ENCODE measurements at regions not wholly inside any gene's neighbourhood (a gene's known extent, or its start where the extent isn't known, plus 50 kb on each side); places are given as distances from the start of the nearest gene placed in this dataset.

DNA sequence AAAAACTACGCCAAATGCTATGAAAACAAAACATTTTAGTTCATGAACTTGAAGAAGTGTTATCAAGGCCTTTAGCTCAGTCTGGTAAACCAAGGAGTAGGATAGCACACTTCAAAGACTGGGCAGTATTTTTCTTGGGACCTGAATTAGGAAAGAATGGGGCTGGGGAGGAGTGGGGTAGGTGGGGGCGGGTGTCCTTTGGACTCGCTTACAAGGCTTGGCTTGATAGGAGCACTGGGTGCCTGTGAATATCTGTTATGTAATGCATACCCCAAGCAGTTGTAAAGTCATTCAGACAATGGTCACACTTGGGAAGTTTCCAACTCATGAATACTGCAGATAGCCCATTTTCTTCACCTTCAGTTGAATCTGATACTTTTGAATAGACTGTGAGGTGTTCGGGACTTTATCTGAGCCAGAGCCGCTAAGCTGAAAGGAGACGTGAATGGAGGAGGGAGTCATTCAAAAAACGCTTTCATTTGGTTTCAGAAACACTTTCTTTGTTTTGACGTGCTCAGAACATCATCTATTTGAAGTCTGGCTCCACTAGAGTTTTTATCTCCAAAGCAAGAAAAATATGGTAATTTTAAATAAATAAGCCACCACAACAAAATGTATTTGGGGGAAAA, 70.1 kb upstream of the FAM204A start:
- Histone ChIP-seq H3K27ac (no peak overlapping the region), H3K9me3 (no peaks in the 10 kb centered on the region), H3K4me1 (no peaks in the 10 kb centered on the region), H3K4me2 (no peak overlapping the region), H3K4me3 (no peak overlapping the region)
- no peak for FAIRE-seq
- no peak for DNase-seq (ENCODE audit: low read depth in 1 of 2, low spot score in 1 of 2)
- TF ChIP-seq, protein P1, sequence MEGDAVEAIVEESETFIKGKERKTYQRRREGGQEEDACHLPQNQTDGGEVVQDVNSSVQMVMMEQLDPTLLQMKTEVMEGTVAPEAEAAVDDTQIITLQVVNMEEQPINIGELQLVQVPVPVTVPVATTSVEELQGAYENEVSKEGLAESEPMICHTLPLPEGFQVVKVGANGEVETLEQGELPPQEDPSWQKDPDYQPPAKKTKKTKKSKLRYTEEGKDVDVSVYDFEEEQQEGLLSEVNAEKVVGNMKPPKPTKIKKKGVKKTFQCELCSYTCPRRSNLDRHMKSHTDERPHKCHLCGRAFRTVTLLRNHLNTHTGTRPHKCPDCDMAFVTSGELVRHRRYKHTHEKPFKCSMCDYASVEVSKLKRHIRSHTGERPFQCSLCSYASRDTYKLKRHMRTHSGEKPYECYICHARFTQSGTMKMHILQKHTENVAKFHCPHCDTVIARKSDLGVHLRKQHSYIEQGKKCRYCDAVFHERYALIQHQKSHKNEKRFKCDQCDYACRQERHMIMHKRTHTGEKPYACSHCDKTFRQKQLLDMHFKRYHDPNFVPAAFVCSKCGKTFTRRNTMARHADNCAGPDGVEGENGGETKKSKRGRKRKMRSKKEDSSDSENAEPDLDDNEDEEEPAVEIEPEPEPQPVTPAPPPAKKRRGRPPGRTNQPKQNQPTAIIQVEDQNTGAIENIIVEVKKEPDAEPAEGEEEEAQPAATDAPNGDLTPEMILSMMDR (IDR thresholded peaks at IDR 0.05) = no peak
- no peak for TF ChIP-seq KDM1A (IDR thresholded peaks at IDR 0.05; ENCODE audit: low read depth)
- TF ChIP-seq, protein P2, sequence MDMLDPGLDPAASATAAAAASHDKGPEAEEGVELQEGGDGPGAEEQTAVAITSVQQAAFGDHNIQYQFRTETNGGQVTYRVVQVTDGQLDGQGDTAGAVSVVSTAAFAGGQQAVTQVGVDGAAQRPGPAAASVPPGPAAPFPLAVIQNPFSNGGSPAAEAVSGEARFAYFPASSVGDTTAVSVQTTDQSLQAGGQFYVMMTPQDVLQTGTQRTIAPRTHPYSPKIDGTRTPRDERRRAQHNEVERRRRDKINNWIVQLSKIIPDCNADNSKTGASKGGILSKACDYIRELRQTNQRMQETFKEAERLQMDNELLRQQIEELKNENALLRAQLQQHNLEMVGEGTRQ (IDR thresholded peaks at IDR 0.05) = no peak
- no peak for TF ChIP-seq ZC3H11A (IDR thresholded peaks at IDR 0.05)
- TF ChIP-seq NPAS2 (CRISPR knock-in tag; IDR thresholded peaks at IDR 0.05; ENCODE audit: borderline replicate concordance) = no peak
- TF ChIP-seq POLR2AphosphoS2 (conservative IDR thresholded peaks at IDR 0.05; ENCODE audit: low read length) = no peak
- no peak for TF ChIP-seq BHLHE40 (IDR thresholded peaks at IDR 0.05; ENCODE audit: low read depth, low read length)
- TF ChIP-seq ZFP36 (IDR thresholded peaks at IDR 0.05; ENCODE audit: borderline replicate concordance, partially characterized antibody) = no peak
- no peak for TF ChIP-seq JUN (IDR thresholded peaks at IDR 0.05)
- CTCF ChIA-PET = interaction anchor here (0.9 kb wide), 1 partner anchor 53 kb away, joined by 3 read pairs; no protein-coding TSS in a partner anchor
- POLR2A ChIA-PET = no interaction called here
- no peak for ATAC-seq
- WGBS (ENCODE audit: missing lambda C conversion rate) = 32% methylated on average over 8 of the region's 8 CpGs

DNA sequence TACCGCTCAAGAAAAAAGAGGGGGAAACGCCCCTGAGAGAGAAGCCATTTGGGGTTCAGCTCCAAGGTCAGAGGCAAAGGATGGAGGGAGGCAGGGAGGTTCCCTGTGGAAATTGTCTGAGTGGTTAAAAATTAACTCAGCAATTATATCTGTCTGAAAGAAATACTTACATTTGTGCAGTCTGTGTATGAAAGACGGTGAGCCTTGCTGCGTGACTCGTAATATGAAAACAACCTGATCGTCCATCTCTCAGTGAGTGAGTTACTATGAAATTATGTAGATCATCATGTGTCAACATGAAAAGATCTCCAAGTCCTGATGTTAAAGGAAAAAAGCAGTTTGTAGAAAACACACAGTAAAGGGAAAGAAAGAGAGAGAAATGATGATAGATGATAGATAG, 67.2 kb upstream of the FAM204A start:
- no peak for ATAC-seq
- Histone ChIP-seq H3K4me2 (no peak overlapping the region), H3K27ac (no peak overlapping the region), H3K9me3 (no peaks in the 10 kb centered on the region), H3K4me1 (no peaks in the 10 kb centered on the region), H3K4me3 (no peak overlapping the region)
- no peak for DNase-seq (ENCODE audit: low read depth in 1 of 2, low spot score in 1 of 2)
- POLR2A ChIA-PET = no interaction called here
- WGBS (ENCODE audit: missing lambda C conversion rate) = 14% methylated on average over 6 of the region's 6 CpGs
- FAIRE-seq = no peak
- CTCF ChIA-PET = interaction anchor here (0.9 kb wide), 1 partner anchor 15 kb away, joined by 4 read pairs; no protein-coding TSS in a partner anchor
- TF ChIP-seq HOXB5 (CRISPR knock-in tag; IDR thresholded peaks at IDR 0.05) (no peak), ESRRA (IDR thresholded peaks at IDR 0.05; ENCODE audit: borderline replicate concordance, low read length) (no peak), RCOR1 (IDR thresholded peaks at IDR 0.05; ENCODE audit: low read depth, low read length) (no peak), FOSL2 (IDR thresholded peaks at IDR 0.05) (no peak), FOSL2 (CRISPR knock-in tag; IDR thresholded peaks at IDR 0.05) (no peak), ZFP36 (IDR thresholded peaks at IDR 0.05; ENCODE audit: borderline replicate concordance, partially characterized antibody) (no peak), EP300 (IDR thresholded peaks at IDR 0.05) (no peak), NFE2L2 (conservative IDR thresholded peaks at IDR 0.05; ENCODE audit: low read length) (no peak), ZSCAN20 (CRISPR knock-in tag; IDR thresholded peaks at IDR 0.05) (no peak), RFX5 (IDR thresholded peaks at IDR 0.05) (no peak), BHLHE40 (IDR thresholded peaks at IDR 0.05; ENCODE audit: low read depth, low read length) (no peak), FOSB (CRISPR knock-in tag; IDR thresholded peaks at IDR 0.05) (no peak), HOXB13 (CRISPR knock-in tag; IDR thresholded peaks at IDR 0.05; ENCODE audit: low read depth) (no peak), NR3C1 (IDR thresholded peaks at IDR 0.05) (no peak), SREBF2 (IDR thresholded peaks at IDR 0.05) (no peak), JUN (IDR thresholded peaks at IDR 0.05) (no peak), CHD2 (IDR thresholded peaks at IDR 0.05; ENCODE audit: low read length, partially characterized antibody) (no peak), POLR2A (IDR thresholded peaks at IDR 0.05; ENCODE audit: low read length) (no peak), ZC3H11A (IDR thresholded peaks at IDR 0.05) (no peak), KDM5A (IDR thresholded peaks at IDR 0.05) (no peak)
- TF ChIP-seq, protein P2 (IDR thresholded peaks at IDR 0.05) = no peak

All from A549 (cell line).